Lower leg skin (tissue), 4 donors: ENCODE measurements at regions not wholly inside any gene's neighbourhood (a gene's known extent, or its start where the extent isn't known, plus 50 kb on each side); places are given as distances from the start of the nearest gene placed in this dataset.
"Not testable (repeated sequence)": the region's sequence is repeated elsewhere in the genome, so short reads cannot be mapped to it uniquely, and the experiment has no call there.

Source experiments
- DNase-seq, 2 donors: peaks; one replicate each; pipeline ENCODE4 v3.0.0-alpha.2; 2019; ENCODE audit warnings: low spot score in 2 of 2
- H3K4me3 ChIP-seq: fragments of 200-600 bp; sonication (generic); 2 replicates; pipeline ENCODE4 v1.5.1; 2017; ENCODE audit warnings: mild to moderate bottlenecking, low read depth; ENCODE audit not compliant: poor library complexity, severe bottlenecking
- CTCF ChIP-seq, 3 donors: fragments of 450-650 bp; IDR thresholded peaks; one replicate each; pipeline ENCODE4 v1.5.1; 2016; ENCODE audit warnings: antibody characterized with exemption in 3 of 3, mild to moderate bottlenecking in 3 of 3, moderate library complexity in 2 of 3
- POLR2A ChIP-seq, 2 donors: fragments of 450-650 bp; IDR thresholded peaks; one replicate each; pipeline ENCODE4 v1.6.1; 2016 to 2017; ENCODE audit warnings: antibody characterized with exemption in 2 of 2, mild to moderate bottlenecking in 1 of 2, moderate library complexity in 1 of 2
- WGBS, 2 donors: methylation state at CpG; one replicate each; pipeline ENCODE4 v1.1.5; 2018; 5-methylcytosine and 5-hydroxymethylcytosine counted together
- intact Hi-C: fragments of 100-400 bp; cut with DNase I; formaldehyde crosslinking; loops from one replicate; pipeline ENCODE4 v1.15.0; 2023; ENCODE audit warnings: low total_unique reads

GRCh38 chr6:126672649-126673048 lies 332.7 kb downstream of the CENPW start:
- 50 to 60% methylated on average over 1 of the region's 1 CpG for WGBS, 2 donors
- intact Hi-C loops = no loop called here
- no peak for DNase-seq
- TF ChIP-seq CTCF (IDR thresholded peaks at IDR 0.05) (no peak), POLR2A (IDR thresholded peaks at IDR 0.05) (no peak)
- H3K4me3 ChIP-seq = no peak overlapping the region

GRCh38 chr6:126673749-126674148 lies 333.8 kb downstream of the CENPW start:
- intact Hi-C loops, DNase-seq, H3K4me3 ChIP-seq: not testable (repeated sequence)
- WGBS, 2 donors = 91 to 95% methylated on average over 11 to 13 of the region's 13 CpGs

GRCh38 chr6:126682440-126682839 lies 342.5 kb downstream of the CENPW start:
- H3K4me3 ChIP-seq = no peak overlapping the region
- WGBS, 2 donors = 72 to 82% methylated on average over 2 of the region's 2 CpGs
- no peak for DNase-seq
- intact Hi-C loops = no loop called here
- TF ChIP-seq CTCF (IDR thresholded peaks at IDR 0.05) = no peak
- TF ChIP-seq POLR2A (IDR thresholded peaks at IDR 0.05) = no peak

GRCh38 chr6:126685182-126685581 lies 345.3 kb downstream of the CENPW start:
- DNase-seq = no peak
- intact Hi-C loops = no loop called here
- H3K4me3 ChIP-seq = no peak overlapping the region
- no peak for TF ChIP-seq CTCF (IDR thresholded peaks at IDR 0.05)
- no peak for TF ChIP-seq POLR2A (IDR thresholded peaks at IDR 0.05)
- 64 to 68% methylated on average over 1 of the region's 1 CpG for WGBS, 2 donors

- no peak for DNase-seq
- no peak overlapping the region for H3K4me3 ChIP-seq
- no peak for TF ChIP-seq CTCF (IDR thresholded peaks at IDR 0.05)
- TF ChIP-seq POLR2A (IDR thresholded peaks at IDR 0.05) = no peak
- 47 to 52% methylated on average over 5 of the region's 5 CpGs for WGBS, 2 donors
- intact Hi-C loops = no loop called here
Observed at GRCh38 chr6:126696921-126697693, 357.2 kb downstream of the CENPW start.

GRCh38 chr6:126698732-126699240 lies 358.9 kb downstream of the CENPW start:
- H3K4me3 ChIP-seq = no peak overlapping the region
- 53 to 80% methylated on average over 3 of the region's 3 CpGs for WGBS, 2 donors
- no peak for DNase-seq
- intact Hi-C loops = no loop called here
- TF ChIP-seq CTCF (IDR thresholded peaks at IDR 0.05) (no peak), POLR2A (IDR thresholded peaks at IDR 0.05) (no peak)
